ENCODE measurements at regions not wholly inside any gene's neighbourhood (a gene's known extent, or its start where the extent isn't known, plus 50 kb on each side); places are given as distances from the start of the nearest gene placed in this dataset.
"Not testable (repeated sequence)": the region's sequence is repeated elsewhere in the genome, so short reads cannot be mapped to it uniquely, and the experiment has no call there.

GRCh38 chr20:30811885-30812671 lies 445.4 kb upstream of the DEFB115 start:
- DNase-seq: peak; percentile 21
- H3K4me3 ChIP-seq: no peak overlapping the region
- no peaks in the 10 kb centered on the region for H3K36me3 ChIP-seq
- H3K9me3 ChIP-seq: no peaks in the 10 kb centered on the region
- no peaks in the 10 kb centered on the region for H3K27me3 ChIP-seq

GRCh38 chr20:30812739-30813411 lies 444.6 kb upstream of the DEFB115 start:
- Histone ChIP-seq H3K36me3 (no peaks in the 10 kb centered on the region), H3K9me3 (no peaks in the 10 kb centered on the region), H3K4me3 (no peak overlapping the region), H3K27me3 (no peaks in the 10 kb centered on the region)
- no peak for DNase-seq

DNA sequence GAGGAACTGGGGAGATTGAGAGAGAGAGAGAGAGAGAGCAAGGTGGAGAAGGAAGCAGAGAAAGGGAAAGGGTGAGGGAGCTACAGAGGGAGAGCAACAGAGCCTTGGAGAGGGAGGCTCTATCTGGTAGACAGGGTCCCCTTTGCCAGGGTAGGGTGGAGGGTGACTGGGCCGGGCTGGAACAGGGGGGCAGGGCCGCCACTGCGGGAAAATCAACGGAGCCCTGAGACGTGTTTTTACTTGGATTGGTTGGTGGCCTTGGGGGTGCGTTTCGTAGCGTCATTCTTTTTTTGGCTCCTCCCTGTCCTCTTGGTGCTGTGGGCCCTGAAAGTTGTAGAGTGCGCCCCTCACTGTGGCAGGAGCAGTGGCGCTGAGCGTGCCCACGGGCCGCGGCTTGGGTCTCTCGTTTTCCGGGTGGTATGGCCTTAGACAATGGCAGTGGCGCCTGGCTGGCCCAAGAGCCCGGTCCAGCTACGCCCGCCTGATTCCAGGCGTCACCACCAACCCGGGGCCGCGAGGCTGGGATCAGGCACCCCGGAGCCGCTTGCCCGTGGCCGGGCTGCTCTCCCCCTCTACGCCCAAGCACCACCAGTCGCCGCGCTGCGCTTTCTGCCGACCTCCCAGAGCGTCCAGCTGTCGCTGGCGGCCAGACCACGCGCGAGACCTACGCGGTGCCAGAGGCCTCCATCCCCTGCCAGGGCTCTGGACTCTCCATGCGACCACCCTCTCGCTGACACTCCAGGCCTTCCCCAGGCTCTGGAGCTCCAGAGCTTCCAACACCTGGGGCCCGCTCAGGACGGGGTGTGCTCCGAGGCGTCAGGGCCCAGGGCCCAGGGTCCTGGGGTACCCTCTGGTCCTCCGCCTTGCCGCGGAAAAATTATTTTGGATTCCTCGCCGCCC lies 443.8 kb upstream of the DEFB115 start:
- not testable (repeated sequence) for H3K27me3 ChIP-seq, H3K36me3 ChIP-seq, DNase-seq, H3K9me3 ChIP-seq, H3K4me3 ChIP-seq

- H3K36me3 ChIP-seq, DNase-seq, H3K4me3 ChIP-seq, H3K27me3 ChIP-seq, H3K9me3 ChIP-seq: not testable (repeated sequence)
Measured at GRCh38 chr20:30814312-30814639, 443.2 kb upstream of the DEFB115 start.

GRCh38 chr20:30815027-30815576 lies 442.4 kb upstream of the DEFB115 start:
- not testable (repeated sequence) for H3K27me3 ChIP-seq, H3K36me3 ChIP-seq, H3K4me3 ChIP-seq, H3K9me3 ChIP-seq, DNase-seq

DNA sequence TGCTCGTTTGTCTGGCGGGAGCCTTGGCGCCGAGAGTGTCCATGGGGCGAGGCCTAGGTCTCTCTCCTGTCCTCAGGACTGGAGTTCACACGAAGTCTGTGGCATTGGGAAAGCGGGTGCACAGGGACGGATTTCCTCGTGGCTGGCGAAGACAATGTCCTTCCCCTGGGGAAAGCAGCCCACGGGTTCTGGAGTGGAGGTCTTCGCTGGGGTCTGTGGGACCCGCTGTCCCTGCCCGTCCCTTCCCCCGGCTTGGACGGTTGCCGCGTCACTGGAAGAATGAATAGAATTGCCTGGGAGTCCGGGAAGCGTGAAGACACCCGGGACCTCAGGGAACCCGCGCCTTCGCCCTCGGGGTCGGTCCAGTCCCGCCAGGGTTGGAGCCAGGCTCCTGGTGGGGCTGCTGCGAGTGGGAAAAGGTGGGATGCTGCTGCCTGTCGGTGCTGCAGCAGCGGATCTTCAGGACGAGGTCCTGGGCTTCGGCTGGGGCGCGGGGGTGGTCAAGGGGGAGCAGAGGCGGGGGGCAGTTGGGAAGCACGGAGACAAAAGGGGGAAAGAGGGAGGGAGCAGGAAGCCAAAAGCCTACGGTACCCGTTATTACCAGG lies 441.8 kb upstream of the DEFB115 start:
- Histone ChIP-seq H3K9me3 (no peaks in the 10 kb centered on the region), H3K36me3 (no peaks in the 10 kb centered on the region), H3K27me3 (no peaks in the 10 kb centered on the region), H3K4me3 (no peak overlapping the region)
- no peak for DNase-seq

DNA sequence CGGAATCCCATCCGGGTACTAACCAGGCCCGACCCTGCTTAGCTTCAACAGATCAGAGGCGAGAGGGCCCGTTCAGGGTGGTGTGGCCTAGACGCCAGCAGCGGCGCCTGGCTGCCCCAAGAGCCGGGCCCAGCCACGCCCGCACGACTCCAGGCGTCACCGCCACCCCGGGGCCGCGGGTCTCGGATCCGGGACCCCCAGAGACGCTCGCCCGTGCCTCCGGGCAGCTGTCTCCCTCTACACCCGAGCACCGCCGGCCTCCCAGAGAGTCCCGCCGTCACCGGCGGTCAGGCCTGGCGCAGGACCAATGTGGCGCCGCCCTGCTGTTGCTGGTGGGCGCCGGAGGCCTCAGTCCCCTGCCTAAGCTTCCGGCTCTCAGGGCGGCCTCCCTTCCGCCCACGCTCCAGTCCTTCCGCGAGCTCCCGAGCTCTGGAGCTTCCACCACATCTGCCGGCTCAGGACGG lies 441.2 kb upstream of the DEFB115 start:
- no peak for DNase-seq
- Histone ChIP-seq H3K27me3 (no peaks in the 10 kb centered on the region), H3K9me3 (no peaks in the 10 kb centered on the region), H3K36me3 (no peaks in the 10 kb centered on the region), H3K4me3 (no peak overlapping the region)

- not testable (repeated sequence) for H3K9me3 ChIP-seq, DNase-seq, H3K4me3 ChIP-seq, H3K27me3 ChIP-seq, H3K36me3 ChIP-seq
Measured at GRCh38 chr20:30821615-30822014, 435.8 kb upstream of the DEFB115 start.

GRCh38 chr20:30824666-30825065 lies 432.8 kb upstream of the DEFB115 start:
- H3K27me3 ChIP-seq, H3K9me3 ChIP-seq, H3K4me3 ChIP-seq, DNase-seq, H3K36me3 ChIP-seq: not testable (repeated sequence)

DNA sequence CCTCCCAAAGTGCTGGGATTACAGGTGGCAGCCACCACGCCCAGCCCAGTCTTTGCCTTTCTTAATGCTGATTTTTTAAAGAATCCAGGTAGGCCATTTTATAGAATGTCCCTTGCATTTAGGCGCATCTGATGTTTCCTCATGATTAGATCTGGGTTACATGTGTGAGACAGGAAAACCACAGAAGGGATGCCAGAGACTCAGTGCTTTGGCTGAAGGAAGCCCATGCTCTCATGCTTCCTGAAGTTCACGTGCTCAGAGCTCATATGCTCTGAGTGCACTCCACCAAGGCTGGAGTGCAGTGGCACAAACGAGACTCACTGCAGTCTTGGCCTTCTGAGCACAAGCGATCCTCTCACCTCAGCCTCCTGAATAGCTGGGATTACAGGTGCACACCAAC lies 411.5 kb upstream of the DEFB115 start:
- DNase-seq: not testable (repeated sequence)

DNA sequence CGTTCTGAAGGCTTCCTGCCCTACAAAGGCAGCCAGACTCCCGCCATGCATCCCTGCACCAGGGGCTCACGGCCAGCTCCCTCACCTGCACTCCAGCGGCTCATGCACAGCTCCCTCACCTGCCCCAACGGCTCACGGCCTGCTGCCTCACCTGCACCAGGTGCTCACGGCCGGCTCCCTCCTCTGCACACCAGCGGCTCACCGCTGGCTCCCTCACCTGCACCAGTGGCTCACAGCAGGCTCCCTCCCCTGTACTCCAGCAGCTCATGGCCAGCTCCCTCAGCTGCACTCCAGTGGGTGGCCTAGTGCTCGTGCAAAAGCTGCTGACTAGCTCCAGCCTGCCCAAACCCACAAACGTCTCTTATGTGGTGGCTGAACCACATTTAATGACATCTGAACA lies 389.2 kb upstream of the DEFB115 start:
- H3K4me3 ChIP-seq, DNase-seq, H3K27me3 ChIP-seq, H3K9me3 ChIP-seq, H3K36me3 ChIP-seq: not testable (repeated sequence)

More for the DNA sequence above, 411.5 kb upstream of the DEFB115 start:
- H3K9me3 ChIP-seq, H3K4me3 ChIP-seq, H3K36me3 ChIP-seq, H3K27me3 ChIP-seq: not testable (repeated sequence)

- H3K27me3 ChIP-seq, DNase-seq, H3K9me3 ChIP-seq, H3K36me3 ChIP-seq, H3K4me3 ChIP-seq: not testable (repeated sequence)
Measured at GRCh38 chr20:30871127-30871526, 386.3 kb upstream of the DEFB115 start.

GRCh38 chr20:30872252-30872651 lies 385.2 kb upstream of the DEFB115 start:
- H3K27me3 ChIP-seq, H3K36me3 ChIP-seq, H3K4me3 ChIP-seq, DNase-seq, H3K9me3 ChIP-seq: not testable (repeated sequence)

- not testable (repeated sequence) for H3K9me3 ChIP-seq, H3K4me3 ChIP-seq, DNase-seq, H3K27me3 ChIP-seq, H3K36me3 ChIP-seq
Measured at GRCh38 chr20:30875868-30876267, 381.6 kb upstream of the DEFB115 start.

GRCh38 chr20:30891400-30891799 lies 366.1 kb upstream of the DEFB115 start:
- H3K4me3 ChIP-seq, H3K9me3 ChIP-seq, H3K36me3 ChIP-seq, H3K27me3 ChIP-seq, DNase-seq: not testable (repeated sequence)

DNA sequence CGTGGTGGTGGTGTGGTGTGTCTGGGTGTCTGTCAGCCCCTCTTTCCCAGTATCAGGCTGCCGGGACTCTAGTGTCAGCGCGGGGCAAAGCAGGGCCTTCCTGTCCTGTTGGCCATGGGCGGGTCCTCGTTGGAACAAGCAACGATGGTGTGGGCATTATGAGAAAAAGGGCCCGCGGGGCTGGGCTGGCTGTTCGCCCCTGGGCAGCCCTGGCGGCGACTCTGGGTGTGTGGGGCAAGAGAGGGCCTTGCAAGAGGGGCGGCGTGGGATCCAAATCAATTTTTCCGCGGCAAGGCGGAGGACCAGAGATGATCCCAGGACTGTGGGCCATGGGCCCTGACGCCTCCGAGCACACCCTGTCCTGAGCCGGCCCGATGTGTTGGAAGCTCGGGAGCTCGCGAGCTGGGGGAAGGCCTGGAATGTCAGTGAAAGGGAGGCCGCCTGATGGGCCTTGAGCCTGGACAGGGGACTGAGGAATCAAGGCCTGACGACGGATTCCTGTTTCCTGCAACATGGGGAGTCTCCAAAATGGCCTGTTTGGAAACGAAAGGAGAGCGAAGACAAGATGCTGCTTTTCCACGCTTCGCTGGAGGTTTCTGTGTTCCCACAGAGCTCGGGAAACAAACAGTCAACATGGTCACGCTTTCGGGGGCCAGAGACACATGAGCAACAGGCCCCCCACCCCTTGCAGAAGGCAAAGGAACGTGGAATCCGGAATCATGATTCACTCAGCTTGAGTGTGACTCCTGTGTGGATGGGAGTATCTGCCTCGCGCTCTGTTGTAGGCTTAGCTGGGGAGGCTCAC lies 364.7 kb upstream of the DEFB115 start:
- Histone ChIP-seq H3K27me3 (no peaks in the 10 kb centered on the region), H3K9me3 (no peaks in the 10 kb centered on the region), H3K4me3 (no peak overlapping the region), H3K36me3 (no peaks in the 10 kb centered on the region)
- no peak for DNase-seq
